OCI-LY3 (cell line): ENCODE measurements at regions not wholly inside any gene's neighbourhood (a gene's known extent, or its start where the extent isn't known, plus 50 kb on each side); places are given as distances from the start of the nearest gene placed in this dataset.

Experiments
- EZH2phosphoT487 ChIP-seq: fragments of 200-600 bp; shearing (Covaris generic); IDR thresholded peaks from 2 replicates; pipeline ENCODE4 v1.6.1; 2018; ENCODE audit warnings: antibody characterized with exemption, mixed run types, low read depth
- TF ChIP-seq, protein P1 (sequence below): fragments of 200-600, 300-600 bp; sonication (generic); IDR thresholded peaks from 2 replicates; pipeline ENCODE4 v1.5.1; 2014; ENCODE audit warnings: antibody characterized with exemption, low read length, low read depth

DNA sequence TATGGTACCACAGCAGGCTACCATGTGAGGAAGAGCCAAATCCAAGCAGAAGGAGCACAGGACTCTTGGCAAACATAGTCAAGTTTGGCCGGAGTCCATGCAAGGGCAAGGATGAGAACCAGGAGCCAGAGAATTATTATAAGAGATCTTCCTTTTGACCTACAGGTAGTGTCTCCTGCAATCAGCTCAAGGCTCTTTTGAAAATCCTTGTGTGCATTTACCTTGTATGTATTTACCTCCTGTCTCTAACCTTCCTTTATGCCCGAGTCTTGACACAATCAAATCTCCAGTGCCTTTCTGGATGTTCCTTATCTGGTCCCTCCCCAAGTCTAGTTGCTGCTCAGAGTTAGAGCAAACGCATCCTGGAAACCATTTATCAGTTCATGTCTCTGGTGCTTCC lies 855.0 kb upstream of the CELF4 start:
- TF ChIP-seq, protein P1, sequence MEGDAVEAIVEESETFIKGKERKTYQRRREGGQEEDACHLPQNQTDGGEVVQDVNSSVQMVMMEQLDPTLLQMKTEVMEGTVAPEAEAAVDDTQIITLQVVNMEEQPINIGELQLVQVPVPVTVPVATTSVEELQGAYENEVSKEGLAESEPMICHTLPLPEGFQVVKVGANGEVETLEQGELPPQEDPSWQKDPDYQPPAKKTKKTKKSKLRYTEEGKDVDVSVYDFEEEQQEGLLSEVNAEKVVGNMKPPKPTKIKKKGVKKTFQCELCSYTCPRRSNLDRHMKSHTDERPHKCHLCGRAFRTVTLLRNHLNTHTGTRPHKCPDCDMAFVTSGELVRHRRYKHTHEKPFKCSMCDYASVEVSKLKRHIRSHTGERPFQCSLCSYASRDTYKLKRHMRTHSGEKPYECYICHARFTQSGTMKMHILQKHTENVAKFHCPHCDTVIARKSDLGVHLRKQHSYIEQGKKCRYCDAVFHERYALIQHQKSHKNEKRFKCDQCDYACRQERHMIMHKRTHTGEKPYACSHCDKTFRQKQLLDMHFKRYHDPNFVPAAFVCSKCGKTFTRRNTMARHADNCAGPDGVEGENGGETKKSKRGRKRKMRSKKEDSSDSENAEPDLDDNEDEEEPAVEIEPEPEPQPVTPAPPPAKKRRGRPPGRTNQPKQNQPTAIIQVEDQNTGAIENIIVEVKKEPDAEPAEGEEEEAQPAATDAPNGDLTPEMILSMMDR, result no peak
- no peak for TF ChIP-seq EZH2phosphoT487
